ENCODE measurements at regions not wholly inside any gene's neighbourhood (a gene's known extent, or its start where the extent isn't known, plus 50 kb on each side); places are given as distances from the start of the nearest gene placed in this dataset.
A peak's percentile ranks its signal among the peaks of the same experiment; 100 is the strongest.

GRCh38 chr10:4720463-4720862, 105.5 kb upstream of the AKR1E2 start:
- no peak for TF ChIP-seq CTCF (IDR thresholded peaks at IDR 0.05; ENCODE audit: insufficient read depth, low read length)
- DNase-seq (ENCODE audit: low read depth): peak; percentile 14
- H3K4me3 ChIP-seq (ENCODE audit: low read depth, low read length): no peak overlapping the region

GRCh38 chr10:4719671-4720070, 106.3 kb upstream of the AKR1E2 start:
- DNase-seq (ENCODE audit: low read depth): peak; percentile 4
- H3K4me3 ChIP-seq (ENCODE audit: low read depth, low read length): no peak overlapping the region
- TF ChIP-seq CTCF (IDR thresholded peaks at IDR 0.05; ENCODE audit: insufficient read depth, low read length): no peak

GRCh38 chr10:4719036-4719435, 107.0 kb upstream of the AKR1E2 start:
- TF ChIP-seq CTCF (IDR thresholded peaks at IDR 0.05; ENCODE audit: insufficient read depth, low read length): no peak
- peak; percentile 75 for DNase-seq (ENCODE audit: low read depth)
- H3K4me3 ChIP-seq (ENCODE audit: low read depth, low read length): no peak overlapping the region

GRCh38 chr10:4718544-4718943, 107.5 kb upstream of the AKR1E2 start:
- TF ChIP-seq CTCF (IDR thresholded peaks at IDR 0.05; ENCODE audit: insufficient read depth, low read length): no peak
- no peak overlapping the region for H3K4me3 ChIP-seq (ENCODE audit: low read depth, low read length)
- no peak for DNase-seq (ENCODE audit: low read depth)

GRCh38 chr10:4717670-4718069, 108.3 kb upstream of the AKR1E2 start:
- no peak for DNase-seq (ENCODE audit: low read depth)
- no peak overlapping the region for H3K4me3 ChIP-seq (ENCODE audit: low read depth, low read length)
- TF ChIP-seq CTCF (IDR thresholded peaks at IDR 0.05; ENCODE audit: insufficient read depth, low read length): no peak

GRCh38 chr10:4710858-4711257, 115.1 kb upstream of the AKR1E2 start:
- TF ChIP-seq CTCF (IDR thresholded peaks at IDR 0.05; ENCODE audit: insufficient read depth, low read length): no peak
- no peak overlapping the region for H3K4me3 ChIP-seq (ENCODE audit: low read depth, low read length)
- no peak for DNase-seq (ENCODE audit: low read depth)

GRCh38 chr10:4708123-4708759, 117.8 kb upstream of the AKR1E2 start:
- TF ChIP-seq CTCF (IDR thresholded peaks at IDR 0.05; ENCODE audit: insufficient read depth, low read length): peak; percentile 15
- no peak for DNase-seq (ENCODE audit: low read depth)
- no peak overlapping the region for H3K4me3 ChIP-seq (ENCODE audit: low read depth, low read length)

Measured in fibroblast of the aortic adventitia (primary cell).